Thyroid gland (tissue), 4 donors: ENCODE measurements at regions not wholly inside any gene's neighbourhood (a gene's known extent, or its start where the extent isn't known, plus 50 kb on each side); places are given as distances from the start of the nearest gene placed in this dataset.

ENCODE experiments used
- DNase-seq, 2 donors: peaks; one replicate each; pipeline ENCODE4 v3.0.0-alpha.2; 2019
- H3K27ac ChIP-seq, 3 donors: fragments of 200-600 bp; sonication (generic); 1 replicate in 2 of 3; 2 replicates in 1 of 3; pipeline ENCODE4 v1.5.1; 2016 to 2019; ENCODE audit warnings: mild to moderate bottlenecking in 1 of 3, moderate library complexity in 1 of 3
- H3K27me3 ChIP-seq: fragments of 200-600 bp; sonication (generic); one replicate; pipeline ENCODE4 v1.5.1; 2019
- H3K36me3 ChIP-seq, 2 donors: fragments of 200-600 bp; sonication (generic); one replicate each; pipeline ENCODE4 v1.5.1; 2016 to 2019
- H3K4me1 ChIP-seq, 2 donors: fragments of 200-600 bp; sonication (generic); one replicate each; pipeline ENCODE4 v1.5.1; 2017 to 2019
- H3K4me3 ChIP-seq, 3 donors: fragments of 200-600 bp; sonication (generic); replicated peaks in 1 of 3; 1 replicate in 2 of 3; 2 replicates in 1 of 3; pipeline ENCODE4 v1.5.1; 2016; ENCODE audit warnings: mild to moderate bottlenecking in 1 of 3
- H3K9me3 ChIP-seq: fragments of 200-600 bp; sonication (generic); one replicate; pipeline ENCODE4 v1.5.1; 2017
- POLR2A ChIP-seq, 2 donors: fragments of 450-650 bp; IDR thresholded peaks; one replicate each; pipeline ENCODE4 v1.6.1; 2017; ENCODE audit warnings: antibody characterized with exemption in 2 of 2, mild to moderate bottlenecking in 2 of 2, moderate library complexity in 1 of 2
- WGBS, 2 donors: methylation state at CpG; one replicate each; pipeline ENCODE4 v1.1.5; 2017; 5-methylcytosine and 5-hydroxymethylcytosine counted together
- intact Hi-C: fragments of 100-400 bp; cut with DNase I; formaldehyde crosslinking; loops from one replicate; pipeline ENCODE4 v1.15.1; 2023
- TF ChIP-seq, protein P1 (sequence below), 6 experiments: fragments of 200-600 bp in 3 of 6; fragments of 450-650 bp in 3 of 6; sonication (generic) in 3 of 6; IDR thresholded peaks; one replicate each; pipeline ENCODE4 v1.5.1; 2016 to 2019; ENCODE audit warnings: antibody characterized with exemption in 6 of 6, mild to moderate bottlenecking in 2 of 6, inconsistent platforms in 1 of 6, moderate library complexity in 1 of 6

DNA sequence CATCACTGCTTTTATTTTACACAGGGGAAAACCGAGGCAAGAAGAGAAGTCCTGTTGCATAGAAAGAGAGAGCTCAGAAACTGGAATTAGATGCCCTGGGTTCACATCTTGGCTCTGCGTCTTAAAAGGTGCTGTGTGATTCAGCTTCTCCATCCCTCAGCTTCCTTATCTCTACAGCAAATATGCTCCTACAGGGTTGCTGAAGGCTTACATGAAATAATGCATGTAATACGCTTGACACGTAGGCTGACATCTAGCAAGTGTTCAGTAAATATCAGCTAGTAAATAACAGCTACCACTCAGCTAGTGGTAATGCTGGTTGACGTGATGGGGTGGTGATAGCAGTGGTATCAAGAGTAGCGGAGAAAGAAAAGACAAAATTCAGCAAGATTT is 77.1 kb upstream of the CD55 start:
- Histone ChIP-seq H3K36me3 (no peaks in the 10 kb centered on the region), H3K4me3 (no peak overlapping the region)
- no peak for DNase-seq

DNA sequence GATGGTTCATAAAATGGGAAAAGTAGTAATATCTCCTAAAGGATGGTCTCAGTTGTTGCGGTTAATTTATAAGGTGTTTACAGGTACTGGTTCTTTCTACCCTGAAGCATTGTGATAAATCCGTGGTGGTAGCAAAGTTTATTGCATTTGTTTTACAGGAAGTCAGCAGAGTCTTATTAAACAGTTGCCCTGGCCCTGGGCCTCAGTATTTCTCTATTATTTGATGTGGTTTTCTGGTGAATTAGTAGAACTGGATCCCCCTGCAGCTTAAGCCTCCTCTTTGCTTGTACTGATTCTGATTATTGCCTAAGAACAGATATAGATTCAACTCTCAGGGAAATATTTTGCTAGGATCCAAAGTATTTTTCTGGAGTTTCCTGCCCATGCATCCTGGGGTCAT is 76.4 kb upstream of the CD55 start:
- H3K9me3 ChIP-seq, result no peaks in the 10 kb centered on the region
- peaks cover 0 to 4% of the 10 kb centered on the region in 2 donors for H3K4me1 ChIP-seq
- DNase-seq, result no peak
- no peak overlapping the region for H3K4me3 ChIP-seq
- 65 to 76% methylated on average over 2 of the region's 2 CpGs for WGBS, 2 donors
- no peaks in the 10 kb centered on the region for H3K36me3 ChIP-seq
- intact Hi-C loops, result no loop called here
- no peak overlapping the region for H3K27ac ChIP-seq
- no peaks in the 10 kb centered on the region for H3K27me3 ChIP-seq
- TF ChIP-seq, protein P1, sequence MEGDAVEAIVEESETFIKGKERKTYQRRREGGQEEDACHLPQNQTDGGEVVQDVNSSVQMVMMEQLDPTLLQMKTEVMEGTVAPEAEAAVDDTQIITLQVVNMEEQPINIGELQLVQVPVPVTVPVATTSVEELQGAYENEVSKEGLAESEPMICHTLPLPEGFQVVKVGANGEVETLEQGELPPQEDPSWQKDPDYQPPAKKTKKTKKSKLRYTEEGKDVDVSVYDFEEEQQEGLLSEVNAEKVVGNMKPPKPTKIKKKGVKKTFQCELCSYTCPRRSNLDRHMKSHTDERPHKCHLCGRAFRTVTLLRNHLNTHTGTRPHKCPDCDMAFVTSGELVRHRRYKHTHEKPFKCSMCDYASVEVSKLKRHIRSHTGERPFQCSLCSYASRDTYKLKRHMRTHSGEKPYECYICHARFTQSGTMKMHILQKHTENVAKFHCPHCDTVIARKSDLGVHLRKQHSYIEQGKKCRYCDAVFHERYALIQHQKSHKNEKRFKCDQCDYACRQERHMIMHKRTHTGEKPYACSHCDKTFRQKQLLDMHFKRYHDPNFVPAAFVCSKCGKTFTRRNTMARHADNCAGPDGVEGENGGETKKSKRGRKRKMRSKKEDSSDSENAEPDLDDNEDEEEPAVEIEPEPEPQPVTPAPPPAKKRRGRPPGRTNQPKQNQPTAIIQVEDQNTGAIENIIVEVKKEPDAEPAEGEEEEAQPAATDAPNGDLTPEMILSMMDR (IDR thresholded peaks at IDR 0.05), result no peak
- no peak for TF ChIP-seq POLR2A (IDR thresholded peaks at IDR 0.05)

More for the DNA sequence above, 77.1 kb upstream of the CD55 start:
- no peak for TF ChIP-seq POLR2A (IDR thresholded peaks at IDR 0.05)
- TF ChIP-seq, protein P1 (IDR thresholded peaks at IDR 0.05), result no peak
- 85 to 93% methylated on average over 6 of the region's 6 CpGs for WGBS, 2 donors
- H3K27ac ChIP-seq, result no peak overlapping the region
- H3K4me1 ChIP-seq, result peaks cover 0 to 4% of the 10 kb centered on the region in 2 donors
- H3K27me3 ChIP-seq, result no peaks in the 10 kb centered on the region
- intact Hi-C loops, result no loop called here
- no peaks in the 10 kb centered on the region for H3K9me3 ChIP-seq

DNA sequence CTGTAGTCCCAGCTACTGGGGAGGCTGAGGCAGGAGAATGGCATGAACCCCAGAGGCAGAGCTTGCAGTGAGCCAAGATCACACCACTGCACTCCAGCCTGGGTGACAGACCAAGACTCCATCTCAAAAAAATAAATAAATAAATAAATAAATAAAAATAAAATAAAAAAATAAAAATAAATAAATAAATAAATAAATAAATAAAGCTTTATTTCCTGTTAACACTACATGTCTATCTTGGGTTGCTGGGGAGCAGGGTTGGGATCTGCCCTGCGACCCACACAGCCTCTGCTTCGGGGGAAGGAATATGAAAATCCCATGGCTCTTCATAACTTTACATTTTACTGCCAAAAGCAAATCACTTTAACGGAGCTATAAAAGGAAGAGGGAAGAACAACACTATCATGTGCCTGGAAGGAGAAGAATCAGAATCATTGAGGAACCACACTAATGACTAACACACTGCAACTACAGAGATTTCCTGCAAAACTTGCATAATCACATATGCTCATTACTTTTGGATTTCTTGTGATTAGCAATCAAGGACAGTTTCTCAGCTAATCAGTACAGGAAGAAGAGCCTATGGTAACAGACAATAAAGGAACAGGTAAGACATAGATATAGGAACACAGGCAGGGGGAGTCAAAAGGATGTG is 72.8 kb upstream of the CD55 start:
- H3K4me3 ChIP-seq, result no peak overlapping the region
- no peaks in the 10 kb centered on the region for H3K36me3 ChIP-seq
- H3K9me3 ChIP-seq, result no peaks in the 10 kb centered on the region
- 72 to 75% methylated on average over 3 of the region's 3 CpGs for WGBS, 2 donors
- H3K4me1 ChIP-seq, result no peaks in the 10 kb centered on the region
- no peak for TF ChIP-seq POLR2A (IDR thresholded peaks at IDR 0.05)
- TF ChIP-seq, protein P1 (IDR thresholded peaks at IDR 0.05), result no peak
- no peak for DNase-seq
- no peaks in the 10 kb centered on the region for H3K27me3 ChIP-seq
- no peak overlapping the region for H3K27ac ChIP-seq
- intact Hi-C loops, result no loop called here

DNA sequence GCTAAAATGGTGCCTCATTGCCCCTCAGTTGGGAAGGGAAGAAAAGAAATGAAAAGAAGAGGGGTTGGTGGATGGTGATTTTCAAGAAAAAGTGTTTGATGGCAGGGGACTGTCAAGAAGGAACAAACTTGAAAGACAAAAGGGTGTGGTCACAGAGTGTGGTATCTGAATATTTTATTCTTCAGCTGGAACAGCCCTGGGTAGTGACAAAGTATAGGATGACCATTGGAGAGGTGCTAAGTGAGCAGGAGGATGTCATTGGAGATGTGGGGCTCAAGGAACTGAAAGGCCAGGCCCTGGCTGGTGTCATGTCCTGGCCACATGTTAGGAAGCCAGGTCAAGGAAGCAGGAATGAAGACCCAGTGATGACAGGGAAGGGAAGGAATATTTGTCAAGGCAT is 71.0 kb upstream of the CD55 start:
- TF ChIP-seq POLR2A (IDR thresholded peaks at IDR 0.05), result no peak
- no peak overlapping the region for H3K27ac ChIP-seq
- H3K9me3 ChIP-seq, result no peaks in the 10 kb centered on the region
- DNase-seq, result no peak
- no peaks in the 10 kb centered on the region for H3K36me3 ChIP-seq
- H3K4me3 ChIP-seq, result no peak overlapping the region
- intact Hi-C loops, result no loop called here
- no peaks in the 10 kb centered on the region for H3K27me3 ChIP-seq
- no peaks in the 10 kb centered on the region for H3K4me1 ChIP-seq

DNA sequence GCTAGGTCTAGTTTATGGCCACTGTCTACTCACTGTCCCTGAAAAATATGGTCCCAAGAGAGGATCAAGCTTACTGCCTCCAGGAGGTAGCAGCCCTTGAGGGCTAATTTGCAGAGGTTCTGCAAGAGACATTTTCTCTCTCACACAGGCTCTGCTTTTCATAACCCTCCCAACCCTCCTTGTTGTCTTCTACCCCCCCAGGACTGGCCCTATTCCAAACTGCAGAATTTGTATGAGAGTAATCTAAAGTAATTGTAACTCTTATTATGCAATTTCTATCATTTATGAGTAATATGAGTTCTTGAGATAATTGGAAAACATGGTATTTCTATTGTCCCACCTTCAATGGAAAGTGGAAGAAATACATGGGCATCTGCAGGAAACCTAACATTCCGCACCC is 70.4 kb upstream of the CD55 start:
- Histone ChIP-seq H3K27ac (no peak overlapping the region), H3K4me3 (no peak overlapping the region), H3K27me3 (no peaks in the 10 kb centered on the region), H3K4me1 (no peaks in the 10 kb centered on the region), H3K9me3 (no peaks in the 10 kb centered on the region), H3K36me3 (no peaks in the 10 kb centered on the region)
- TF ChIP-seq POLR2A (IDR thresholded peaks at IDR 0.05), result no peak
- 94 to 100% methylated on average over 1 of the region's 1 CpG for WGBS, 2 donors
- DNase-seq, result no peak
- intact Hi-C loops, result no loop called here

DNA sequence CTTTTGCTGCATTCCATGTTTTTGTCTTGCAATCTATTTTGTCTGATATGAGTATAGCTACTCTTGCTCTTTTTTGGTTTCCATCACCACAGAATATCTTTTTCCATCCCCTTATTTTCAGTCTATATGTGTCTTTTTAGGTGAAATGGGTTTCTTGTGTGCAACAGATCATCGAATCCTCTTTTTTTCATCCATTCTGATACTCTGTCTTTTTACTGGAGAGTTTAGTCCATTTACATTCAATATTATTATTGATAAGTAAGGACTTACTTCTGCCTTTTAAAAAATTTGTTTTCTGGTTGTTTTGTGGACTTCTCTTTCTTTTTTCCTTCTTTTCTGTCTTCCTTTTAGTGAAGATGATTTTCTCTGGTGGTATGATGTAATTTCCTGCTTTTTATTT is 64.6 kb upstream of the CD55 start:
- H3K4me3 ChIP-seq, result no peak overlapping the region
- H3K27ac ChIP-seq, result no peak overlapping the region
- TF ChIP-seq, protein P1 (IDR thresholded peaks at IDR 0.05), result no peak
- no peak for TF ChIP-seq POLR2A (IDR thresholded peaks at IDR 0.05)
- 92 to 94% methylated on average over 1 of the region's 1 CpG for WGBS, 2 donors
- H3K9me3 ChIP-seq, result no peaks in the 10 kb centered on the region
- intact Hi-C loops, result no loop called here
- no peaks in the 10 kb centered on the region for H3K36me3 ChIP-seq
- H3K4me1 ChIP-seq, result no peaks in the 10 kb centered on the region
- no peaks in the 10 kb centered on the region for H3K27me3 ChIP-seq
- no peak for DNase-seq
